Suppressor macrophage (primary cell): ENCODE measurements at regions not wholly inside any gene's neighbourhood (a gene's known extent, or its start where the extent isn't known, plus 50 kb on each side); places are given as distances from the start of the nearest gene placed in this dataset.
"Not testable (repeated sequence)": the region's sequence is repeated elsewhere in the genome, so short reads cannot be mapped to it uniquely, and the experiment has no call there.

Experiments used
- DNase-seq, 4 experiments: peaks; one replicate each; pipeline ENCODE4 v3.0.0-alpha.2; 2020 to 2022

- DNase-seq, result no peak
Measured at GRCh38 chr1:229116114-229116513, 154.8 kb upstream of the RAB4A start.

- peak in 3 of 4 experiments; percentile 41 to 71 (median 49) for DNase-seq
Measured at GRCh38 chr1:229117664-229118300, 153.1 kb upstream of the RAB4A start.

DNA sequence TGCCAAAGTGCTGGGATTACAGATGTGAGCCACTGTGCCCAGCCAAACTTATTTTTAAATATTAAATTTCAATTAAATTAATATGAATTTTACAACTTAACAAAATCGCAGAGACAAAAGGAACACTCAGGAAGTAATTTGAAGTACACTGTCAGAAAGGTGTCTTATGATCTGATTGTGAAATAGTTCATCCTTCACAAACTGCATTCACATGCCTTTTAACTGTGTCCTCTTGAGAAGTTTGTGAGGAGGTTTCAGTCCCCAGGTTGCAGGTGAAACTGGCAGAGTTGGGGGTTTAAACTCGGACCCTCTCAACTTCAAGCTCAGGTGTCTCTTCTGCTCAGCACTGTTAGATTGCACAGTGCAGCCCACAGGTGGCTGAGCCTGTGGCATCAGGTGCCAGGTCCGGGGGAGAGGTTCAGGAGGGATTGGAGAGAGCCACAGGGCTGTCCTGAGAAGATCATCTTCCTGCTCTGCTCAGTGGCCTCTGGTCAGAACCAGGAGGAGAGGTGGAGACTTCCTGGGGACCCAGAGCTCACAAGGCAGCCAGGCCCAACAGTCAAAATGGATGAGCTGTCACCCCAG, 152.3 kb upstream of the RAB4A start:
- DNase-seq, result no peak

GRCh38 chr1:229119161-229119560, 151.8 kb upstream of the RAB4A start:
- no peak for DNase-seq

DNA sequence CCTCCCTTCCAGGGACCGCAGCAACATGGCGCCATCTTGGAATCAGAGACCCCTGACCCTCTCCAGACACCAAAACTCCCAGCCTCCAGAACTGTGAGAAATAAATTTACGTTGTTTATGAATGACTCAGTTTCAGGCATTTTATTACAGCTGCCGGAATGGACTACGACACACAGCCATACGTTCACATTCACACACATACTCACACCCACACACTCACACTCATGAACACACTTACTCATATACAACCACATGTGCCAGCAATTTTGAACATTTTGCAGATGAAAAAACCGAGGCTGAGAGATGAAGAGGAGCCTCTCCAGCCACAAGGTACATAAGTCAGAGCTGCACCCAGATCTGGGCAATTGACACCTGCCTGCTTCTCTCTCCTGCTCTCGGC, 151.0 kb upstream of the RAB4A start:
- no peak for DNase-seq

- DNase-seq, result no peak
Measured at GRCh38 chr1:229121845-229122436, 149.0 kb upstream of the RAB4A start.

DNA sequence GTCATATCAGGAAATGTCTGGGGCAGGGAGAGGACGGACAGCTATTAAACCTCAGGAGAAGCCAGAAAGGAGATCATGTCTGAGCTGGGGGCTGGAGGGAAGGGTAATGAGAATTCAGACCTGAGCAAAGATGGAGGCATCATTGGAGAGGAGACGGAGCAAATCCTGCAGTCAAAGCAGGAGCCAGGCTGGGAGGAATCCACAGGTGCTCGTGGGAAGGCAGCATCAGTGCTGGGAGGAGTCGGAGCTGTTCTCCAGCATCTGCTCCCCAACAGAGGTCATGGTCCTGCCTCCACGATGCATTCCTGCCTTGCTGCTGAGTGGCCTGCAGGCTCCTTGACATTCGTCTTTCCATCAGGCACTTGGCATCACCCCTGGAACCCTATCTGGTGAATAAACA, 148.3 kb upstream of the RAB4A start:
- DNase-seq, result no peak

- DNase-seq, result no peak
Measured at GRCh38 chr1:229124116-229124515, 146.8 kb upstream of the RAB4A start.

GRCh38 chr1:229124520-229125124, 146.3 kb upstream of the RAB4A start:
- DNase-seq, result no peak

DNA sequence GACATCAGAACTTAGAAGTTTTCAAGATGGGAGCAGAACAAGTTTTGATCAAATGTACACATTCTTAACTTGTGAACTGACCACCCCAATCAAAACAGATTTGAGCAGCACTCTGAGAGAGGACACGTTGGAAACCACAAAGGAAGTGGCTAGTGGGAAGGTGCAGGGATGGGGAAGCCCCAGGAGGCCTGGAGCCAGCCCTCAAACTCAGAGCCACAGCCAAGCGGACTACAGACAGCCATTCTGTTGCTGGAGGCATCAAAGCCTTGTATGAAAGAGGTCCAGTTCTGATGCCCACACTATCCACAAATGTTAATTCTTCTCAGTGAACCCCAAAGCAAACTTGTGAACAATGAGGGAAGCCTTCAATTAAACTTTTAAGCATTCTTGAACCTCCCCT, 143.6 kb upstream of the RAB4A start:
- peak; percentile 46 to 70 (median 52) for DNase-seq

GRCh38 chr1:229128066-229128608, 142.8 kb upstream of the RAB4A start:
- peak; percentile 26 to 58 (median 50) for DNase-seq

DNA sequence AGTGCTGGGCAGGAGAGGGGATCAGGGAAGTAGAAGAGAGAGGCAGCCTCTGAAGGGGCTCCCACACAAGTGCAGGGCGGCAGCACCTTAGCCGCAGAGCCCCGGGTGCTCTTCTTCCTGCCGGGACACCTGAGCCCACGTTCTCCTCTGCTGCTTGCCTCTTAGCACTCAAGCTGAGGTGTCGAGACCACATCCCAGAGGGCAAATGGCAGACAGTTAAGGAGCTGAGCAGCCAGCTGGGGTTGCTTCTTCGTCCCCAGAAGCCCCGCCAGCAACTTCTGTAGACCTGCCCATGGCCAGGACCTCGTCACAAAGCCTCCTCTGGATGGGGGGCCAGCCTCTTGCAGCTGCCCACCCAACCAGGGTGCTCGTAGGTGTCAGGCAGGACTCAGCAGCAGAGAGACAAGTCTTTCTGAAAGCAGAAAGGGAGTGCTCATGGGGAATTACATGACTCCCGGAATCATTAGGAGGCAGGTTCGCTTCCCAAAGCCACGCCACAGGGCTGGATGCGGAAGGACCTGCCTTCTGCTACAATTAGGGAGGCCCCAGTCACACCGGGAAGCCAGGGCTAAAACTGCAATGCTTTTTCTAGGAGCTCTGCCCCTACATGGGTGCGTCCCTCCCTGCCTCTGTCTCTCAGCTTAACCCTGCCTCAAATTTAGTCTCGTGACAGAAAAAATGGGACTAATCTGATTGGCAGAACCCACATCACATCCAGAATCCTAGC, 141.4 kb upstream of the RAB4A start:
- DNase-seq, result no peak

DNA sequence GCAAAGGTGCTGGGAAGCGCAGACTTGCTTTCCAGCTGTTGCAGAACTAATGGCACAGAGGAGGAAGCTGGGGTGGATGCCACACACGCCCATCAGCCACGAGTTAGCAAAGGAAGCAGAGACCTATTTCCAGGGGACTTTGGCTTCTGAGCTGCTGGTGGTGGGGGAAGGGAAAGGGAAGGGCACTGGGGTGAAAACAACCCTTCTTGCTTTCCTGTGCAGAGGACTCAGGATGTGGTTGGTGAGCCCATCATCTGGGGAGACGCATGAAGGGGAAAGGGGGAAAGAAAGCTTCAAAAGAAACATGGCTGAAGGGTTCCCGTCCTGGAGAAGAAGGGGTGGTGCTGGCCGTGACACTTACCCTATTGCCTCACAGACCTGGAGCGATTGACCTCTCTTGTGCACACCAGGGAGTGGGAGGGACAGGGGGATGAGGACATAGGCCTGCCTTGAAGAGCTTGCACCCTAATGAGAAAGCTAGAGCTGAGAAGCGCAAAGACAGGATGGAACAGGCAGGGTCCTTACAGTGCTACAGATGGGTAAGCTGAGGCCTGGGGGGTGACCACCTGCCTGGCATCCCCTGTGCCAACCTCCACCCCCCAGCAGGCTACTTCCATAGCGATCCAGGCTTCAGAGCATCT, 140.8 kb upstream of the RAB4A start:
- DNase-seq, result peak; percentile 78 to 89 (median 86)

DNA sequence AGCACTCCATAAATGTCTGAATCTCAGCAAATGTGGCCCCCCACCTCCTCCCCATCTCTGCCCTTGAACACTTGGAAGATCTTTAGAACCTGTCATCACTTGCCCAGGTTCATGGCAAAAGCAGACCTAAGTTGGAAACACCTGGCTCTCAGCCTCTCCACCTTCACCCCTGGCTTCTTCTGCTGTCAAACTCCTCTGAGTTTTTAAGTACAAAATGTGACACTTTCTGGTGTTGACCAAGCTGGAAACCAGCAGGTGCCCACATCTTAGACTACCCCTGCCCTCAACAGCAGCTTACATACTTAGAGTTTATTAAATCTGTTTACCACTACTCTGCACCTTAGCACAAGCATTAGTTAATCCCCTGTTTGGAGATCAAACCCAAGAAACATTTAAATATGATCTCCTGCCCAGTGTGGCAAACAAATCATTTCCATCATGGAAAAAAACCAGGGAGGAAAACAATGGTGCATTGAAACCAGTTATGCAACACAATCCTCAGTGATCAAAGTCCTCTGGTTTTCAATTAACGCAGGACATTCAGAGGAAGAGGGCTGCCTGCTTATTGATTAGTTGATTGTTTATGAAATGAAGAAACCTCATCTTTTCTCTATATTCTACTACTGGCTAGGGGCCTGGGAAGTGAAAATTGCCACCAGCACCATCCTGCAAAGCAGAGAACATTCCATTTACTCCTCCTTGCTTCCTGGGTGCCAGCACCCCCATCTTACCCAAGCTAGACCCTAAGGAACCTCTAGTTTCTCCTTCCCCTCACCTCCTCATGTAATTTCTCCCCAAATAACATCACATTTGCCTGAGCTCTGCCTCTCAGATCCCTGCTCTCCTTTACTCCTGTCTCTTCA, 139.4 kb upstream of the RAB4A start:
- no peak for DNase-seq

DNA sequence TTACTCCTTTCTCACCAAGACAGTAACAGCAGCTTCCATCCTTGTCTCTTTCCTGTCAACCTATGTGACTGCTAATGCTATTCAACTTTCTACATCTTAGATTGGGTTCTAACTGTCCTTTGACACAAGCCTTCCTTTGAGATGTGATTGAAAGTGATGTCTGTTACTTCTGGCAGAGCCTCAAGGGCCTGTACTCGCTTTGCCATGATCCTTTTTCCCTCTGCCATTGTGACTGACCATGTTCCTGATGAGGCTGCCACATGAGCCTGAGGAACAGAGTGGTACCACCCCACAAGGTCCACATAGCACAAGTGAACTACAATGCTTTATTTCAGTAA, 138.8 kb upstream of the RAB4A start:
- no peak for DNase-seq

- DNase-seq, result no peak
Measured at GRCh38 chr1:229132706-229133105, 138.2 kb upstream of the RAB4A start.

DNA sequence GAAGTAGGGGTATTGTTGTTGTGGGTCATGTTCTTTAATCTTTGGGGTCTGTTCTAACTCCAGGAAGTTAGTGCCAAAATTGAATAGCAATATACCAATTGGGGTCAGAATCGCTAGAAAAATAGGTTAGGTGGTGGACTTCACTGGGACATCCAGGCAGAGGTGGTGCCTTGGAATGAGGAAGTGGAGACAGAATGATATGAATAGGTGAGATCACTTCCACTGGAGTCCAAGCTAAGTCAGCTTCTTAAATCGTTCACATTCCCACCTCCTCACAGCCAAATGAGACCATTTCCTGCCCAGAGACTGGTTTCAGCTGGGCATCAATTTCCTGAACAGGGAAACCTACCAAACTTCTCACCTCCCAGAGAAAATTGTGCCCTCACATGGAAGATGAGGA, 137.8 kb upstream of the RAB4A start:
- no peak for DNase-seq

DNA sequence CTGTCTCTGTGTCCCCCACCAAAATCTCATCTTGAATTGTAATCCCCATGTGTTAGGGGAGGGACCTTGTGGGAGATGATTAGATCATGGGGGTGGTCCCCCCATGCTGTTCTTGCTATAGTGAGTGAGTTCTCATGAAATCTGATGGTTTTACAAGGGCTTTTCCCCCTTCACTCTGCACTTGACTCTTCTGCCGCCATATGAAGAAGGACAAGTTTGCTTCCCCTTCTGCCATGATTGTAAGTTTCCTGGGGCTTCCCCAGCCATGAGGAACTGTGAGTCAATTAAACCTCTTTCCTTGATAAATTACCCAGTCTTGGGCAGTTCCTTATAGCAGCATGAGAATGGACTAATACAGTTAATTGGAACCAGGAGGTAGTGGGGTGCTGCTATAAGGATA, 137.1 kb upstream of the RAB4A start:
- DNase-seq, result peak; percentile 56 to 77 (median 68)

GRCh38 chr1:229134381-229135217, 136.3 kb upstream of the RAB4A start:
- DNase-seq, result not testable (repeated sequence)

- no peak for DNase-seq
Measured at GRCh38 chr1:229135773-229136172, 135.1 kb upstream of the RAB4A start.

GRCh38 chr1:229136822-229137221, 134.1 kb upstream of the RAB4A start:
- DNase-seq, result peak; percentile 68 to 85 (median 82)
